OCI-LY1 (cell line): ENCODE measurements at regions not wholly inside any gene's neighbourhood (a gene's known extent, or its start where the extent isn't known, plus 50 kb on each side); places are given as distances from the start of the nearest gene placed in this dataset.

Source experiments
- CTCF ChIP-seq: fragments of 200-600 bp; sonication (generic), shearing (Covaris generic); IDR thresholded peaks from 2 replicates; pipeline ENCODE4 v1.5.1; 2017; ENCODE audit warnings: mild to moderate bottlenecking, antibody characterized with exemption, low read length, moderate library complexity, mixed read lengths
- EZH2 ChIP-seq: fragments of 200-600 bp; sonication (generic), shearing (Covaris generic); IDR thresholded peaks from 2 replicates; pipeline ENCODE4 v1.8.0; 2017; ENCODE audit warnings: borderline replicate concordance, mixed run types, mild to moderate bottlenecking, antibody characterized with exemption, low read length, moderate library complexity, mixed read lengths

GRCh38 chr4:144411119-144411518 lies 234.8 kb upstream of the HHIP start:
- TF ChIP-seq CTCF (no peak), EZH2 (no peak)
